Tibial nerve (tissue), 4 donors: ENCODE measurements at regions not wholly inside any gene's neighbourhood (a gene's known extent, or its start where the extent isn't known, plus 50 kb on each side); places are given as distances from the start of the nearest gene placed in this dataset.

Experiments
- CTCF ChIP-seq, 5 experiments: fragments of 200-600 bp in 3 of 5; fragments of 450-650 bp in 2 of 5; sonication (generic) in 3 of 5; IDR thresholded peaks; one replicate each; pipeline ENCODE4 v1.5.1; 2016 to 2019; ENCODE audit warnings: antibody characterized with exemption in 5 of 5, mild to moderate bottlenecking in 3 of 5, moderate library complexity in 2 of 5
- EP300 ChIP-seq, 2 donors: sonication (generic); formaldehyde crosslinking; IDR thresholded peaks; one replicate each; pipeline ENCODE4 v1.6.1; 2017; ENCODE audit warnings: antibody characterized with exemption in 2 of 2, mild to moderate bottlenecking in 1 of 2
- POLR2A ChIP-seq, 2 donors: fragments of 450-650 bp; IDR thresholded peaks; one replicate each; pipeline ENCODE4 v1.6.1; 2017; ENCODE audit warnings: antibody characterized with exemption in 2 of 2, mild to moderate bottlenecking in 2 of 2, moderate library complexity in 2 of 2

- TF ChIP-seq CTCF (IDR thresholded peaks at IDR 0.05) (no peak), POLR2A (IDR thresholded peaks at IDR 0.05) (no peak), EP300 (IDR thresholded peaks at IDR 0.05) (no peak)
Measured at GRCh38 chr1:209387271-209387968, 196.1 kb upstream of the CAMK1G start.
